ENCODE measurements at regions not wholly inside any gene's neighbourhood (a gene's known extent, or its start where the extent isn't known, plus 50 kb on each side); places are given as distances from the start of the nearest gene placed in this dataset.

DNA sequence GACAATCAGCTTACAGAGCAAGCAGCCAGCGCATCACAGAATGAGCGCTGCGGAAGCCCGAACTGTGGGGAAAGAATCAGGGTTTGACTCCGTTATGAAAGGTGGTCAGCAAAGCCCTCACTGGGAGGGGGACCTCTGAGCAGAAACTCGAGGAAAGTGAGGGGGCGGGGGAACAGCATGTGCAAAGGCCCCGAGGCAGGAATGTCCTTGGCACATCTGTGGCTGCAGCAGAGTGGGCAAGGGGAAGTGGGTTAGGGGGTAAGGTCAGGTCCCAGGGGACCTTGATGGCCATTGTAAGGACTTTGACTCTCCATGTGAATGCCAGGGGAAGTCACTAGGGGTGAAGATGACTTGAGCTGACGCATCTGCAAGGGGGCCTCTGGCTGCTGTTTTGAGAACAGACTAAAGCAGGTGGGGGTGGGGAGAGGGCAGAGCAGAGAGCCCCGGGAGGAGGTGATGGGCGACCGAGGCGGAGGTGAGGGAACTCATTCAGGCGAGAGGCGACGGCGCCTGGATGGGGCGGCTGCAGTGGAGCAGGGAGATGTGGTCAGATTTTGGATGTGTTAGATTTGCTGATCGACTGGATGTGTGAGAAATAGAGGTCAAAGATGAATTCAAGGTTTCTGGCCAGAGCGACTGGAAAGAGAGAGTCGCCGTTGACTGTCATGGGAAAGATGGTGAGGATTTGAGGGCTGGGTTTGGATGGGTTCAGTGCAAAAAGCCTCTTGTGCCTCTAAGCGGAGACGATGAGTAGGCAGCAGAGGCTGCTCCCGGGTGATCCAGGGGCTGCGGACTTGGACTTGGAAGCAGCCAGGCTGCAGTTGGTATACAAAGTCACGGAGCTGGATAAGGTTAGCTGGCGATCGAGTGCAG, 108.0 kb upstream of the ZBTB40 start:
- TF ChIP-seq, protein P1, sequence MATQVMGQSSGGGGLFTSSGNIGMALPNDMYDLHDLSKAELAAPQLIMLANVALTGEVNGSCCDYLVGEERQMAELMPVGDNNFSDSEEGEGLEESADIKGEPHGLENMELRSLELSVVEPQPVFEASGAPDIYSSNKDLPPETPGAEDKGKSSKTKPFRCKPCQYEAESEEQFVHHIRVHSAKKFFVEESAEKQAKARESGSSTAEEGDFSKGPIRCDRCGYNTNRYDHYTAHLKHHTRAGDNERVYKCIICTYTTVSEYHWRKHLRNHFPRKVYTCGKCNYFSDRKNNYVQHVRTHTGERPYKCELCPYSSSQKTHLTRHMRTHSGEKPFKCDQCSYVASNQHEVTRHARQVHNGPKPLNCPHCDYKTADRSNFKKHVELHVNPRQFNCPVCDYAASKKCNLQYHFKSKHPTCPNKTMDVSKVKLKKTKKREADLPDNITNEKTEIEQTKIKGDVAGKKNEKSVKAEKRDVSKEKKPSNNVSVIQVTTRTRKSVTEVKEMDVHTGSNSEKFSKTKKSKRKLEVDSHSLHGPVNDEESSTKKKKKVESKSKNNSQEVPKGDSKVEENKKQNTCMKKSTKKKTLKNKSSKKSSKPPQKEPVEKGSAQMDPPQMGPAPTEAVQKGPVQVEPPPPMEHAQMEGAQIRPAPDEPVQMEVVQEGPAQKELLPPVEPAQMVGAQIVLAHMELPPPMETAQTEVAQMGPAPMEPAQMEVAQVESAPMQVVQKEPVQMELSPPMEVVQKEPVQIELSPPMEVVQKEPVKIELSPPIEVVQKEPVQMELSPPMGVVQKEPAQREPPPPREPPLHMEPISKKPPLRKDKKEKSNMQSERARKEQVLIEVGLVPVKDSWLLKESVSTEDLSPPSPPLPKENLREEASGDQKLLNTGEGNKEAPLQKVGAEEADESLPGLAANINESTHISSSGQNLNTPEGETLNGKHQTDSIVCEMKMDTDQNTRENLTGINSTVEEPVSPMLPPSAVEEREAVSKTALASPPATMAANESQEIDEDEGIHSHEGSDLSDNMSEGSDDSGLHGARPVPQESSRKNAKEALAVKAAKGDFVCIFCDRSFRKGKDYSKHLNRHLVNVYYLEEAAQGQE (IDR thresholded peaks at IDR 0.05; ENCODE audit: unreplicated experiment), result no peak
- TF ChIP-seq, protein P2, sequence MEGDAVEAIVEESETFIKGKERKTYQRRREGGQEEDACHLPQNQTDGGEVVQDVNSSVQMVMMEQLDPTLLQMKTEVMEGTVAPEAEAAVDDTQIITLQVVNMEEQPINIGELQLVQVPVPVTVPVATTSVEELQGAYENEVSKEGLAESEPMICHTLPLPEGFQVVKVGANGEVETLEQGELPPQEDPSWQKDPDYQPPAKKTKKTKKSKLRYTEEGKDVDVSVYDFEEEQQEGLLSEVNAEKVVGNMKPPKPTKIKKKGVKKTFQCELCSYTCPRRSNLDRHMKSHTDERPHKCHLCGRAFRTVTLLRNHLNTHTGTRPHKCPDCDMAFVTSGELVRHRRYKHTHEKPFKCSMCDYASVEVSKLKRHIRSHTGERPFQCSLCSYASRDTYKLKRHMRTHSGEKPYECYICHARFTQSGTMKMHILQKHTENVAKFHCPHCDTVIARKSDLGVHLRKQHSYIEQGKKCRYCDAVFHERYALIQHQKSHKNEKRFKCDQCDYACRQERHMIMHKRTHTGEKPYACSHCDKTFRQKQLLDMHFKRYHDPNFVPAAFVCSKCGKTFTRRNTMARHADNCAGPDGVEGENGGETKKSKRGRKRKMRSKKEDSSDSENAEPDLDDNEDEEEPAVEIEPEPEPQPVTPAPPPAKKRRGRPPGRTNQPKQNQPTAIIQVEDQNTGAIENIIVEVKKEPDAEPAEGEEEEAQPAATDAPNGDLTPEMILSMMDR (conservative IDR thresholded peaks at IDR 0.05; ENCODE audit: low read depth in 2 of 2), result no peak
